Ascending aorta (tissue), 2 donors: ENCODE measurements at regions not wholly inside any gene's neighbourhood (a gene's known extent, or its start where the extent isn't known, plus 50 kb on each side); places are given as distances from the start of the nearest gene placed in this dataset.

ENCODE experiments used
- DNase-seq, 2 donors: peaks; one replicate each; pipeline ENCODE4 v3.0.0-alpha.2; 2019; ENCODE audit warnings: low spot score in 2 of 2
- H3K27ac ChIP-seq, 2 donors: fragments of 200-600 bp; sonication (generic); one replicate each; pipeline ENCODE4 v1.5.1; 2016 to 2017; ENCODE audit warnings: mild to moderate bottlenecking in 1 of 2
- H3K27me3 ChIP-seq: fragments of 200-600 bp; sonication (generic); one replicate; pipeline ENCODE4 v1.5.1; 2017
- H3K36me3 ChIP-seq, 2 donors: fragments of 200-600 bp; sonication (generic); one replicate each; pipeline ENCODE4 v1.5.1; 2016
- H3K4me1 ChIP-seq, 2 donors: fragments of 200-600 bp; sonication (generic); one replicate each; pipeline ENCODE4 v1.5.1; 2016 to 2017; ENCODE audit warnings: mild to moderate bottlenecking in 1 of 2
- H3K4me3 ChIP-seq, 2 donors: fragments of 200-600 bp; sonication (generic); one replicate each; pipeline ENCODE4 v1.5.1; 2016 to 2017; ENCODE audit warnings: mild to moderate bottlenecking in 1 of 2
- H3K9me3 ChIP-seq, 2 donors: fragments of 200-600 bp; sonication (generic); one replicate each; pipeline ENCODE4 v1.5.1; 2016
- intact Hi-C: fragments of 100-400 bp; cut with DNase I; formaldehyde crosslinking; loops from one replicate; pipeline ENCODE4 v1.15.1; 2023
- TF ChIP-seq, protein P1 (sequence below), 3 experiments: fragments of 200-600 bp in 2 of 3; fragments of 450-650 bp in 1 of 3; sonication (generic) in 2 of 3; IDR thresholded peaks; one replicate each; pipeline ENCODE4 v1.5.1; 2016 to 2019; ENCODE audit warnings: antibody characterized with exemption in 3 of 3, mild to moderate bottlenecking in 1 of 3, moderate library complexity in 1 of 3

DNA sequence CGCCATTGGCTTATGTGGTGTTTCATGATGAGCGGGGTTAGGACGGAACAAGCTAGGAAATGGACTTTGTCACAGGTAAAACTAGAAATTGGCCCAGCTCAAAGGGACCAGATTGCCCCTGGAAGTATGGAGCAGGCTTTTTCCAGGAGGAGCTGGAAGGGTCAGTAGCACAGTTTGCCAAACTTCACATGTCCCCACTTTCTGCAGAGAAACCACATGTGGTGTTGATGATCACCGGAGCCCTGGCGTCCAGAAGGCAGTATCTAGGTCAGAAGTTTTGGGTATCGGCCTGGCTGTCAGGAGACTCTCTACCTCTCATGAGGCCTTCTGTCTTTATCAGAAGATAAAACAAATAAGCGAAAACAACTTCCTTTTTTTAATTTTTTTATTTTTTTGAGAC lies 248.5 kb downstream of the SOX9 start:
- H3K9me3 ChIP-seq, result no peaks in the 10 kb centered on the region
- TF ChIP-seq, protein P1, sequence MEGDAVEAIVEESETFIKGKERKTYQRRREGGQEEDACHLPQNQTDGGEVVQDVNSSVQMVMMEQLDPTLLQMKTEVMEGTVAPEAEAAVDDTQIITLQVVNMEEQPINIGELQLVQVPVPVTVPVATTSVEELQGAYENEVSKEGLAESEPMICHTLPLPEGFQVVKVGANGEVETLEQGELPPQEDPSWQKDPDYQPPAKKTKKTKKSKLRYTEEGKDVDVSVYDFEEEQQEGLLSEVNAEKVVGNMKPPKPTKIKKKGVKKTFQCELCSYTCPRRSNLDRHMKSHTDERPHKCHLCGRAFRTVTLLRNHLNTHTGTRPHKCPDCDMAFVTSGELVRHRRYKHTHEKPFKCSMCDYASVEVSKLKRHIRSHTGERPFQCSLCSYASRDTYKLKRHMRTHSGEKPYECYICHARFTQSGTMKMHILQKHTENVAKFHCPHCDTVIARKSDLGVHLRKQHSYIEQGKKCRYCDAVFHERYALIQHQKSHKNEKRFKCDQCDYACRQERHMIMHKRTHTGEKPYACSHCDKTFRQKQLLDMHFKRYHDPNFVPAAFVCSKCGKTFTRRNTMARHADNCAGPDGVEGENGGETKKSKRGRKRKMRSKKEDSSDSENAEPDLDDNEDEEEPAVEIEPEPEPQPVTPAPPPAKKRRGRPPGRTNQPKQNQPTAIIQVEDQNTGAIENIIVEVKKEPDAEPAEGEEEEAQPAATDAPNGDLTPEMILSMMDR (IDR thresholded peaks at IDR 0.05), result no peak
- no peak overlapping the region for H3K27ac ChIP-seq
- no peaks in the 10 kb centered on the region for H3K36me3 ChIP-seq
- no peaks in the 10 kb centered on the region for H3K27me3 ChIP-seq
- intact Hi-C loops, result no loop called here
- no peak for DNase-seq
- no peak overlapping the region for H3K4me3 ChIP-seq
- no peaks in the 10 kb centered on the region for H3K4me1 ChIP-seq

DNA sequence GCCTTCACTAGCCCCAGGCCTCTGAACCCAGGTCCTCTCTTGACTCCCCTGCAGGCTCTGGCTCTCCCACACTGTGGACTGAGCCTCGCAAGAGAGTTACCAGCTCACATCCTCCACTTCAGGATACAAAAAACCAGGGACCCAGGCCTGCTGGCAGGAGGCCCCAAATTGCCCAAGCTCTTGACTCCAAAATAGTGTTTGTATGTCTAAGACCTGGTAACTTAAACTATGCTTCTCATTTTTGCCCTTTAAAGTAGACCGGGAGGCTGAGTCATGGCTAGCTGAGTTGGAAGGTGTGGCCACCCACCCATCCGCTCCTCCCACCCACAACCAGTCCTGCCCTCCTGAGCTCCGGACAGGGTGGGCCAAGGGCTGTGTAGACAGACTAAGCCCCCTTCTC lies 250.0 kb downstream of the SOX9 start:
- Histone ChIP-seq H3K4me1 (no peaks in the 10 kb centered on the region), H3K4me3 (no peak overlapping the region), H3K27ac (no peak overlapping the region), H3K36me3 (no peaks in the 10 kb centered on the region), H3K27me3 (no peaks in the 10 kb centered on the region), H3K9me3 (no peaks in the 10 kb centered on the region)
- intact Hi-C loops, result no loop called here
- no peak for DNase-seq
- TF ChIP-seq, protein P1 (IDR thresholded peaks at IDR 0.05), result no peak

DNA sequence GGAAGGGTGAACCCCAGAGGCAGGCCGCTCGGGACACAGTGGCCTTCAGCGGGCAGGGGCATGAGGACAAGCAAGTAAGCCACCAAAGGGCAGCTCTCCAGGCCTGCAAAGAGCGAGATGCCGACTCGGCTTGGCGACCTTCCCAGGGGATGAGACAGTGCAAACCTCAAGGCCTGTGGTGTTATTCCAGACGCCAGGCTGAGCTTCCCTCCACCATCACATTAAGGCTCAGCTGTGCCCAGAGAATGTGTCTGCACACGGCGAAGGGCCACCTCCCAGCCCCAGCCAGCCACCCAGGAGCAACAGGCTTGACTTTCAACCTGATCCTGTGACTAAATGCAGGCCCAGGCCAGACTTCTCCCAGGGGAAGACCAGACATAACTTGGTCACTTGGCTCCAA lies 251.4 kb downstream of the SOX9 start:
- no peaks in the 10 kb centered on the region for H3K4me1 ChIP-seq
- H3K36me3 ChIP-seq, result no peaks in the 10 kb centered on the region
- H3K27me3 ChIP-seq, result no peaks in the 10 kb centered on the region
- no peak overlapping the region for H3K27ac ChIP-seq
- H3K9me3 ChIP-seq, result no peaks in the 10 kb centered on the region
- intact Hi-C loops, result no loop called here
- TF ChIP-seq, protein P1 (IDR thresholded peaks at IDR 0.05), result no peak
- no peak for DNase-seq
- H3K4me3 ChIP-seq, result no peak overlapping the region

DNA sequence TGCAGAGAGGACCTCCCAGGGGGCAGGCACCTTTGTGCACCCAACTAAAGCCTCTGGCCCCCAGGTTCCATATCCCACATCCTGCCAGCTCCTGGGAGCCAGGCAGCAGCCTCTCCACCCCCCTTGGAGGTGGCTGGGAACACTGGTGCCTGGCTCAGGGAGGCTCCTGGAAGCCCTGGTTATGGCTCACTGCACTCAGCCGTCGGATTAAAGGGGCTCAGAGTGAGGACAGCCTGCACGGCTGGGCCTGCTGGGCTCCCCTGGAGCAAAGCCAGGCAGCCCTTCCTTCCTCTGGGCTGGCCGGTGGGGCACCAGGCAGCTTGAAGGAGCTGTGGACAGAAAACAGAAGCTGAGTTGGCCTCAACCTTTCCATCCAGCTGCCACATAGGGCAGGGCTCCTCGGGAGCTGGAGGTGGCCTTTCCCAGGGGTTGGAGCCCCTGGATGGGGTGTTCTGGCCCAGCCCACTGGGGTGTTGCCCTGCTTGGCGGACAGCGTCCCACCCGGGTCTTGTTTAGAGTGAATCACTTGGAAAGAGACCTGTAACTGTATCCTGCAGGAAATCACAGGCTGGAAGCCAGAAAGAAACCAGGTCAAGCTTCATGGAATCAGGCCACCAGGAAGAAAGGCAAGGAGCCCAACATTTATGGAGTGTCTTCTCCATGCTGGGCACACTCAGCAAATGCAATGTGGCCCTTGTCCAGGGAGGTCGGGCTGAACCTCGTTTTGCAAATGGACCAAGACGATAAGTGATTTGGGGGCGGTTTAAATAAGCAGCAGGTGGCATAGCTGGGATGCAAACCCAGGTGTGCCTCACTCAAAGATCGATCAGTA lies 253.3 kb downstream of the SOX9 start:
- H3K9me3 ChIP-seq, result no peaks in the 10 kb centered on the region
- H3K27ac ChIP-seq, result no peak overlapping the region
- intact Hi-C loops, result no loop called here
- no peak for DNase-seq
- TF ChIP-seq, protein P1 (IDR thresholded peaks at IDR 0.05), result no peak
- no peaks in the 10 kb centered on the region for H3K36me3 ChIP-seq
- H3K27me3 ChIP-seq, result no peaks in the 10 kb centered on the region
- no peaks in the 10 kb centered on the region for H3K4me1 ChIP-seq
- H3K4me3 ChIP-seq, result no peak overlapping the region

DNA sequence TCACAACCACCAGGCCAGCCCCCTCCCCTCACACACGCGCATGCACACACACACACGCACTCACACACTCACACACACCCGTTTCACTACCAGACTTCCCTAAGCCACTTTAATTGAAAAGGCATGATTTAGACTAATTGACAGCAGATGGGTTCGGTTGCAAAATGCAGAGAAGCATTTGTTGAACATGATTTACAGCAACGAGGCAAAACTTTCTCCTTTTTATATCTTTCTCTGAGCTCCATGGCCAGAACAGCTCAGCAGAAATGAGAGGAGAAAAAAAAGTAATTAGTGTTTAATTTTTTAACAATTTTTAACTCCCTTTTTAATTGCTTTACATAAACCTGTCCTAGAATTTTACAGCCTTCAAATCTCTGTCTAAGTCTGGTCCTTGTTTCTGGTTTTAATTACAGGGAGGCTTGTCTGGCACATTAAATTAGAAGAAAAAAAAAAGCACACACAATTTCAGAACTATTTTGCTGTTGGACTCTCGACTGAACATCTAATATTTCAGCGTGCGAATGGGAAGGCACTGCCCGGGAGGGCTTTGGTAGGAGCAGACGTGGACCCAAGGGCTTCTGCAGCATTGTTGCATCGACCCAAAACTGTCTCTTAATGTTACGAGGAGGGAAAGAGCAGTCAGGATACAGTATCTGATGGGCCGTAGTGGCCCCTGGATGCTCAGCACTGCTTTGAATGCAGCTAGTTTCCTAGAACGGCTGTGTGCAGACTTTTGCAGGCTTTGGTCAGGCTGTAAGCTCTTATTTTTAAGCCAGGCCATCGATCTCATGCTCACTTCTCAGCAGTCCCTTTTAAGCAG lies 255.9 kb downstream of the SOX9 start:
- H3K4me1 ChIP-seq, result no peaks in the 10 kb centered on the region

More for the DNA sequence above, 255.9 kb downstream of the SOX9 start:
- no peak overlapping the region for H3K4me3 ChIP-seq
- no peaks in the 10 kb centered on the region for H3K9me3 ChIP-seq
- TF ChIP-seq, protein P1 (IDR thresholded peaks at IDR 0.05), result no peak
- no peaks in the 10 kb centered on the region for H3K27me3 ChIP-seq
- intact Hi-C loops, result no loop called here
- no peak for DNase-seq
- H3K27ac ChIP-seq, result no peak overlapping the region
- H3K36me3 ChIP-seq, result no peaks in the 10 kb centered on the region
